ENCODE measurements at regions not wholly inside any gene's neighbourhood (a gene's known extent, or its start where the extent isn't known, plus 50 kb on each side); places are given as distances from the start of the nearest gene placed in this dataset.

- no peak for DNase-seq
Observed at GRCh38 chr17:12596961-12597360, 68.7 kb upstream of the MYOCD start.

DNA sequence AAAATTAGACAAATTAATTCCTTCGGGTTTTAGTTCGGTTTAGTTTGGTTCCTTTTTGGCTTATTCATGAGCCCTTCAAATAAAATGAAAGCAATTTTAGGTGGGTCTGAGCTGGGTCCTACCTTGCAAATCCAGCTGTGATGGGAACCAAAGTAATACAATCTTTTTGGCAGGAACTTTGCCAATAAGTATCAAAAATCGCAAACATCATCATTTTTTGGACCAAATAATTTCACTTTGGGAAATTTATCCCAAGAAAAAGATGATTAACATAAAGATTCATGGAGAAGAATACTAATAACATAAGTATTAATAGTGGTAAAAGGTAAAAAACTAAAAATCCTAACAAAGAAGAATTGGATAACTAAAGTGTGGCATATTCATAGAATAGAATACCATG is 67.8 kb upstream of the MYOCD start:
- no peak for DNase-seq

- no peak for DNase-seq
Observed at GRCh38 chr17:12599186-12599920, 66.3 kb upstream of the MYOCD start.

DNA sequence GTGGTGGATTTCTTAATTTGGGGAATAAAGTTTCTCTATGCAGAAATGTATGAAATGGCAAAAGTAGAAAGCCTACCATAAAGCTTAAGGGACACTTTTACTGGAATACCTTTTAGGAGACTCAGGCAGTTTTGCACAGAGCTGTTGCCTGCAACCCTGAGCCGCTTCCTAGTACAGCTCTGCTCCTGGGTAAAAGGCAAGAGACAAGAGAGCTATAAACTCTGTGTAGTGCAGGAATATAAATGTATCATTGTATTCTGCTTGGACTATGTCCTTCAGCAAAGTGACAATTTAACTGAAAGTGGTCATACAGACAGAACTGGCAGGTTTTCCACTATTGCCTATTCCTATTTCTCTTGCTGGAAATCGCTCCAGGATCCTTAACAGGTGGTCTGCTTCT is 65.3 kb upstream of the MYOCD start:
- no peak for DNase-seq

DNA sequence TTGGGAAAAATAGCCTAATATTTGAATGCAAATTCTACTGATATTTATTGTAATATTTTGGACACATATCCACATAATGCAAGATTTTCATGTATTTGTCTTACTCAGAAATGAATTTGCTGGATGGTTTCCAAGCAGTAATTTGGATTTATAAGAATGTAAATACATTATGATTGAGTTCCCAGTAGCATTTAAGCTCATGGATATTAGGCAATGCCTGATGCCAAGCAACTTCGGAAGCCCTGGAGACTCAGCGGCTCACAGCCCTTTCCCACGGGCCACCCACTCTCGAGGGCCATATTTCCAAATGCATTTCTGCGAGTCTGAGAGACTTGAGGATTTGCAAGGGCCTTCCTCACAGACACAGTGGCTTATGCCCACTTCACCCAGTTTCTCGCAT is 62.1 kb upstream of the MYOCD start:
- no peak for DNase-seq

DNA sequence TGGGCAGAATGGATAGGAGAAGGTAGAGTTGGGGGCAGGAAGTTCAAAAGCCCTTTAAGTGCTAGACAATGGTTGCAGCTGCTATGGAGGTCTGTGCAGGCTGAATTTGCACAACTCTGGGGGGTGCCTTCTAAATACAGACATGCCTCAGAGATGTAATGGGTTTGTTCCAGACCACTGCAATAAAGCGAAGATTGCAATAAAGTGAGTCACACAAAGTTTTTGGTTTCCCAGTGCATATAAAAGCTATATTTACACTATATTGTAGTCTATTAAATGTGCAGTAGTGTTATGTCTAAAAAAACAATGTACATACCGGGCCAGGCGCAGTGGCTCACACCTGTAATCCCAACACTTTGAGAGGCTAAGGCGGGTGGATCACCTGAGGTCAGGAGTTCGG is 60.5 kb upstream of the MYOCD start:
- no peak for DNase-seq

DNA sequence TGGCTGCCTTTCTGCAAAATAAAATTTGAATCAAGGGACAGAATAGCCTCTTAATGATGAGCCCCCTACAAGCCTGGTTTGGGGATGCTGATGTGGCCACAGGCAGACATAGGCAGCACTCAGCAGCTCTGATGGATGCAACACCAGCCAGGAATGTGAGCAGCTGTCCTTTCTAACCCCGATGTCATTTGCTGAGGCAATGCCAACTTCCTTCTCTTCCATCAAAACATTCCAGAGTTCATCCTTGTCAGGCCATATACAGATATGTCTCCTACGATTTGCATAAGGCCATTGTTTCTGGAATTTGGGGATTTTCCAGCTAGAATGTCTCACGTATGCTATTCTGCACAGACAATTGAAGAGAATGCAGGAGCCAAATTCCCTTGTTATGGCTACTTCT is 52.1 kb upstream of the MYOCD start:
- no peak for DNase-seq

All from NCI-H1105 (cell line).